NCI-H2227 (cell line): ENCODE measurements at regions not wholly inside any gene's neighbourhood (a gene's known extent, or its start where the extent isn't known, plus 50 kb on each side); places are given as distances from the start of the nearest gene placed in this dataset.

ENCODE experiments used
- DNase-seq: peaks from one replicate; lab custom pipeline; 2025; ENCODE audit not compliant: unreplicated experiment; lab: John Stamatoyannopoulos, UW

- DNase-seq = no peak
Measured at GRCh38 chr4:52231526-52231925, 180.4 kb downstream of the SPATA18 start.

GRCh38 chr4:52234561-52235440, 183.7 kb downstream of the SPATA18 start:
- DNase-seq = peak; percentile 43

- no peak for DNase-seq
Measured at GRCh38 chr4:52235552-52236201, 184.6 kb downstream of the SPATA18 start.

GRCh38 chr4:52241916-52242315, 190.8 kb downstream of the SPATA18 start:
- DNase-seq = no peak

GRCh38 chr4:52243367-52243766, 192.3 kb downstream of the SPATA18 start:
- no peak for DNase-seq

GRCh38 chr4:52244103-52244775, 193.1 kb downstream of the SPATA18 start:
- no peak for DNase-seq

- DNase-seq = peak; percentile 91
Measured at GRCh38 chr4:52244848-52245247, 193.7 kb downstream of the SPATA18 start.

GRCh38 chr4:52246827-52247226, 195.7 kb downstream of the SPATA18 start:
- DNase-seq = no peak

GRCh38 chr4:52247941-52248340, 196.8 kb downstream of the SPATA18 start:
- no peak for DNase-seq

- DNase-seq = no peak
Measured at GRCh38 chr4:52248820-52249219, 197.7 kb downstream of the SPATA18 start.

GRCh38 chr4:52249581-52249980, 198.5 kb downstream of the SPATA18 start:
- no peak for DNase-seq

- no peak for DNase-seq
Measured at GRCh38 chr4:52250154-52250553, 199.1 kb downstream of the SPATA18 start.

GRCh38 chr4:52251864-52252263, 200.8 kb downstream of the SPATA18 start:
- no peak for DNase-seq

GRCh38 chr4:52253025-52253424, 201.9 kb downstream of the SPATA18 start:
- no peak for DNase-seq

GRCh38 chr4:52256522-52256921, 205.4 kb downstream of the SPATA18 start:
- no peak for DNase-seq

GRCh38 chr4:52259978-52260377, 208.9 kb downstream of the SPATA18 start:
- no peak for DNase-seq

- DNase-seq = no peak
Measured at GRCh38 chr4:52260514-52261210, 209.6 kb downstream of the SPATA18 start.

- DNase-seq = no peak
Measured at GRCh38 chr4:52263607-52264006, 212.5 kb downstream of the SPATA18 start.

GRCh38 chr4:52265781-52266525, 214.8 kb downstream of the SPATA18 start:
- no peak for DNase-seq

- DNase-seq = no peak
Measured at GRCh38 chr4:52266537-52267137, 215.5 kb downstream of the SPATA18 start.
